GM19193 (cell line): ENCODE measurements at regions not wholly inside any gene's neighbourhood (a gene's known extent, or its start where the extent isn't known, plus 50 kb on each side); places are given as distances from the start of the nearest gene placed in this dataset.

ENCODE experiments used
- POLR2A ChIP-seq: IDR thresholded peaks from 4 replicates; pipeline ENCODE4 v1.6.1; 2011; ENCODE audit not compliant: insufficient read depth, insufficient read length; ENCODE audit errors: extremely low read depth

- TF ChIP-seq POLR2A, result no peak
Measured at GRCh38 chr10:78366663-78367411, 333.2 kb downstream of the RPS24 start.

GRCh38 chr10:78367751-78368150 is 334.1 kb downstream of the RPS24 start:
- no peak for TF ChIP-seq POLR2A

GRCh38 chr10:78371136-78371535 is 337.5 kb downstream of the RPS24 start:
- TF ChIP-seq POLR2A, result no peak

- no peak for TF ChIP-seq POLR2A
Measured at GRCh38 chr10:78372806-78373205, 339.1 kb downstream of the RPS24 start.

- no peak for TF ChIP-seq POLR2A
Measured at GRCh38 chr10:78374331-78375028, 340.8 kb downstream of the RPS24 start.

GRCh38 chr10:78375854-78376785 is 342.5 kb downstream of the RPS24 start:
- no peak for TF ChIP-seq POLR2A

- TF ChIP-seq POLR2A, result no peak
Measured at GRCh38 chr10:78377356-78377755, 343.7 kb downstream of the RPS24 start.

- TF ChIP-seq POLR2A, result no peak
Measured at GRCh38 chr10:78378192-78378591, 344.5 kb downstream of the RPS24 start.

GRCh38 chr10:78381107-78381506 is 347.4 kb downstream of the RPS24 start:
- no peak for TF ChIP-seq POLR2A

- no peak for TF ChIP-seq POLR2A
Measured at GRCh38 chr10:78382047-78382446, 348.4 kb downstream of the RPS24 start.

- no peak for TF ChIP-seq POLR2A
Measured at GRCh38 chr10:78382772-78383171, 349.1 kb downstream of the RPS24 start.

GRCh38 chr10:78383378-78384048 is 349.9 kb downstream of the RPS24 start:
- no peak for TF ChIP-seq POLR2A

GRCh38 chr10:78384049-78384431 is 350.4 kb downstream of the RPS24 start:
- no peak for TF ChIP-seq POLR2A

- no peak for TF ChIP-seq POLR2A
Measured at GRCh38 chr10:78385599-78385998, 351.9 kb downstream of the RPS24 start.

GRCh38 chr10:78386509-78386908 is 352.8 kb downstream of the RPS24 start:
- no peak for TF ChIP-seq POLR2A
